Duodenal mucosa (tissue), 2 donors: ENCODE measurements at regions not wholly inside any gene's neighbourhood (a gene's known extent, or its start where the extent isn't known, plus 50 kb on each side); places are given as distances from the start of the nearest gene placed in this dataset.

ENCODE experiments used
- H3K27ac ChIP-seq: one replicate; pipeline ENCODE4 v1.7.0; 2013; ENCODE audit warnings: low read depth, low read length
- H3K27me3 ChIP-seq, 2 donors: one replicate each; pipeline ENCODE4 v1.7.0; 2013; ENCODE audit warnings: low read length in 2 of 2, control low read depth in 1 of 2; ENCODE audit not compliant: insufficient read depth in 2 of 2, control insufficient read depth in 1 of 2
- H3K36me3 ChIP-seq, 2 donors: one replicate each; pipeline ENCODE4 v1.7.0; 2013; ENCODE audit warnings: low read length in 2 of 2, control low read depth in 1 of 2; ENCODE audit not compliant: insufficient read depth in 2 of 2, control insufficient read depth in 1 of 2
- H3K4me1 ChIP-seq, 2 donors: one replicate each; pipeline ENCODE4 v1.7.0; 2013; ENCODE audit warnings: low read length in 2 of 2, control low read depth in 1 of 2; ENCODE audit not compliant: insufficient read depth in 2 of 2, control insufficient read depth in 1 of 2
- H3K4me3 ChIP-seq, 2 donors: one replicate each; pipeline ENCODE4 v1.7.0; 2013; ENCODE audit warnings: low read length in 2 of 2, low read depth in 1 of 2
- H3K9ac ChIP-seq, 2 donors: one replicate each; pipeline ENCODE4 v1.7.0; 2013; ENCODE audit warnings: low read length in 2 of 2, low read depth in 1 of 2
- H3K9me3 ChIP-seq, 2 donors: one replicate each; pipeline ENCODE4 v1.7.0; 2013; ENCODE audit warnings: low read length in 2 of 2, control low read depth in 1 of 2; ENCODE audit not compliant: control insufficient read depth in 1 of 2

DNA sequence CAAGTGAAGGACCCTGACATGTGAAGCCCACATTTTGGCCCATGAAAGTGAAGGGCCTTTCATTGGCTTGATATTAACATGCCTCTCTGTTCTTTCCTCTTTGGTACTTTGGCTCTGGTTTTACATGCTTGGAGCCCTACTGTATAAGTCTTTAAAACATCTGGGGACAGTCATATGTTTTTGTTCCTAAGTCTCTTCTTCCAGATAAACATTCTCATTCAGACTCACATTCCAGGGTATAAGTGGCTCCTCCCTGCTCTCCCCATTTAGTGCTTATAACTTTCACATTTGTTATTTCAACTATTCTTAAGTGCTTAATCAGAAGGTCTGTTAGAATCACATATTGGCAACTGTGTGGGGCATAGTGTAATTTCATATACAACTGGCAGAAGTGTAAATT is 1932.2 kb upstream of the CELF4 start:
- H3K4me1 ChIP-seq: peaks cover 0 to 3% of the 10 kb centered on the region in 2 donors
- no peak overlapping the region for H3K27ac ChIP-seq
- no peaks in the 10 kb centered on the region for H3K9me3 ChIP-seq
- no peaks in the 10 kb centered on the region for H3K36me3 ChIP-seq
- H3K27me3 ChIP-seq: no peaks in the 10 kb centered on the region
- H3K4me3 ChIP-seq: no peak overlapping the region
- H3K9ac ChIP-seq: no peak overlapping the region

DNA sequence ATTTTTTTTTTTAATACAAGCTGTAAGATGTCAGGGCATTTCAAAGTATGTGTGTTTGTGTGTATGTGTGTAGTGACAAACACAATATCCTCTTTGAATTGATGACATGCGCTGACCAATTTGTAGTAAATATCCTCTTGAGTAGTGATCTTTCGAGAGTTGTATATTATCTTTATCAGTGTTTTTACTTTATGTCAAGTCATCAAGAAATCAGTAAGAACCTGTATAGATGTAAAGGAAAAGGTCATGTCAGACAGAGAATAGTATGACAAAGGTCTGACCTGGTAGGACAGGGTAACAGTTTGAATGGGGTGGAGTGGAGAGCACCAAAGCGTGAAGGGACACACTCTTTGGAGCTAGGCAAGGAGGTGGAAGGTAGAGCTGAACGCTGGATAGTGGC is 1931.4 kb upstream of the CELF4 start:
- Histone ChIP-seq H3K27me3 (no peaks in the 10 kb centered on the region), H3K9ac (no peak overlapping the region), H3K27ac (no peak overlapping the region), H3K4me1 (peaks cover 0 to 3% of the 10 kb centered on the region in 2 donors), H3K9me3 (no peaks in the 10 kb centered on the region), H3K4me3 (no peak overlapping the region), H3K36me3 (no peaks in the 10 kb centered on the region)

DNA sequence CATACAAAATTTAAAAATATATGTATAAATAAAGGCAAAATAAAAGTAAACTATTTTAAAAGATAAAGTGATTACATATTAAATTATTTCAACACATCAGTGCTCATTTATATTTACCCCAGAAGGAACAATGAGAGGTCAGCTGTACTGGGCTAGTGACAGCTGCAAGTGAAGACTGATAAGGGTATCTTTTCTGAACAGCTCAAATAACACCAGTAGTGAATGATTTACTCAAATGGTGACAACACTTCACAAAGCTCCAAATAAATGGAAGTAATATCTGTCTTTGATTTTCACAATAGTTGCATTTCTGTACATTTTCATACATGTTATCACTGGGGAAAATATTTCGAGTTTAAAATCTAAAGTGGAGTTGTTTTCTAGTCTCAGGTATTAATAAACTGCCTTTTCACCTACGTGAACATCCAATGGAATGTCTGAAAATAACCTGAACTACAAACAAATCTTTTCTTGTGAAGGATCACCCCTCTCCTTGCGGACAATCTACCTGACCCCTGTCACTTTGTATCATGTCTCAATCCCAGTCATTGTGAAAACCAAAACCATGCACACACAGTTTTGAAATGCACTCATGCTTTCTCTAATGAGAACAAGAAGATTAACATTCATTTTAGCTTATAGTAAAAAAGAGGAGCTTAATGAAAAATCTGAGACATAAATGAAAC is 1928.8 kb upstream of the CELF4 start:
- H3K4me1 ChIP-seq: peaks cover 0 to 3% of the 10 kb centered on the region in 2 donors
- H3K9ac ChIP-seq: no peak overlapping the region
- no peak overlapping the region for H3K27ac ChIP-seq
- H3K9me3 ChIP-seq: no peaks in the 10 kb centered on the region
- no peak overlapping the region for H3K4me3 ChIP-seq
- no peaks in the 10 kb centered on the region for H3K27me3 ChIP-seq
- no peaks in the 10 kb centered on the region for H3K36me3 ChIP-seq

DNA sequence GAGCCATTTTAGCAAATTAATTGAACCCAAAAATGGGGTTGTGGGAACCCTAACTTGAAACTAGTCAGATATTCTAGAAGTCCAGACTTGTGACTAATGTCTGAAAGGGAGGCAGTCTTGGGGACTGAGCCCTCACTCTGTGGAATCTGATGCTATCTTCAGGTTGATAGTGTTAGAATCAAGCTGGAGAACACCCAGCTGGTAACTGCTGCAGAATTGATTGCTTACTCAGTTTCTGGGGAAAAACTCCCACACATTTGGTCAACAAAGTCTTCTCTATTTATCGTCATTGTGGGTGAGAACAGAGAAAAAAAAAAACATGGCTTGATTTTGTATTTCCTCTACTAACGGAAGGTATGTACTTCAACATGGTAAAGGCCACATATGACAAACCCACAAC is 1925.8 kb upstream of the CELF4 start:
- Histone ChIP-seq H3K9me3 (no peaks in the 10 kb centered on the region), H3K9ac (no peak overlapping the region), H3K36me3 (no peaks in the 10 kb centered on the region), H3K27me3 (no peaks in the 10 kb centered on the region), H3K4me3 (no peak overlapping the region), H3K27ac (no peak overlapping the region), H3K4me1 (peaks cover 0 to 3% of the 10 kb centered on the region in 2 donors)

DNA sequence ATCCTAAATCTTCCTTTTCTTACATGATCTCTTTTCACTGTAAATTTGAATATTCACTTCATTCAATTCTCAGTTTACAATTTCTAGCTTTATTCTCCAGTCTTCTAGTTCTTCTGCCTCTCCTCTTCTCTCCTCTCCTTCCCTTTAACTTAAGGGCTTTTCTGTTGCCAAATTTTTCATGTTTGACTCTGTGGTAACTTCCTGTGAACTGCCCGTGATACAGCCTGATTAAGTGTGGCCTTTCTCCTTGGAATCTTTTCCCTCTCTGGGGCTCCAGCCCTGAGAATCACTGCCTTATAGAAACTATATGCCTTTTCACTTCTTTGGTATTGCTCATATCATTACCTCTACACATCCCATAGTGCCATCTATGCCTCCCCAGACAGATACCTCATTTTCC is 1923.8 kb upstream of the CELF4 start:
- Histone ChIP-seq H3K27me3 (no peaks in the 10 kb centered on the region), H3K36me3 (no peaks in the 10 kb centered on the region), H3K4me3 (no peak overlapping the region), H3K9ac (no peak overlapping the region), H3K4me1 (peaks cover 0 to 2% of the 10 kb centered on the region in 2 donors), H3K27ac (no peak overlapping the region), H3K9me3 (no peaks in the 10 kb centered on the region)

DNA sequence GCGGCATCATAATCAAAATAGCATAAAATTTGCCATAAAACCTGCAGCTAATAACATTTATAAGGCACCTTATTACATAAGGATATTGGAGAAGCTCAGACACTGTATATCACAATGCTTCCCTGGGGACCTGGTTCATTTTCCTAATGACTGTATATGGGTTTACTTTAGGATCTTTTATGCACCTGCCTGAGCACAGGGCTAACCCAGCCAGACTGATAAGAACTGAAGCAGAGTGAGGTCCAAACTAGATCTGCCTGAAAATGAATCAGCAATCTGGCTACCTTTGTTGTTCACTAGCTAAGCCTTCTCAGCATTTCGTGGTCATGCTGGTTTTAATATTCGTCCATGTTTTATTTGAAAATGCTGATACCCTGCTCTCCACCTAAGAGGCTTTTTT is 1922.3 kb upstream of the CELF4 start:
- Histone ChIP-seq H3K9me3 (no peaks in the 10 kb centered on the region), H3K36me3 (no peaks in the 10 kb centered on the region), H3K27me3 (no peaks in the 10 kb centered on the region), H3K4me3 (no peak overlapping the region), H3K4me1 (no peaks in the 10 kb centered on the region), H3K9ac (no peak overlapping the region), H3K27ac (no peak overlapping the region)

DNA sequence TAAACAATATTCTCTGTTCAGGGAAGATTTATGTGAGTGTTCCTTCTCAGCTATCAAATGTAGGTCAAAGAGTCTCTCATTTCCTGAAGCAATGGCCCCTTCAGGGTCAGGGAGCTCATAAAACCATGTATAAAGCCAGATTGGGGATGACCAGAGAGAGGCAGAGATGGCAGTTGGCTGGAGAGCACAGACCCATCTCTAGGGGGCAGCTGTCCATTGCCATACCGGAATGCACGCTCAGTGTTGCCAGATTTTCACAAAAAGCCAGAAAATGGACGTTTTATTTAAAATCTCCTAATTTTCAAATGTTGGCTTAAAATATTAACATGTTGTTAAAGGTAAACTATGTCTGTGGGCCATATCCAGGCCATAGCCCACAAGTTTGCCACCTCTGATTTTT is 1920.7 kb upstream of the CELF4 start:
- no peak overlapping the region for H3K4me3 ChIP-seq
- H3K9me3 ChIP-seq: no peaks in the 10 kb centered on the region
- H3K9ac ChIP-seq: no peak overlapping the region
- no peaks in the 10 kb centered on the region for H3K27me3 ChIP-seq
- no peaks in the 10 kb centered on the region for H3K4me1 ChIP-seq
- H3K36me3 ChIP-seq: no peaks in the 10 kb centered on the region
- no peak overlapping the region for H3K27ac ChIP-seq

DNA sequence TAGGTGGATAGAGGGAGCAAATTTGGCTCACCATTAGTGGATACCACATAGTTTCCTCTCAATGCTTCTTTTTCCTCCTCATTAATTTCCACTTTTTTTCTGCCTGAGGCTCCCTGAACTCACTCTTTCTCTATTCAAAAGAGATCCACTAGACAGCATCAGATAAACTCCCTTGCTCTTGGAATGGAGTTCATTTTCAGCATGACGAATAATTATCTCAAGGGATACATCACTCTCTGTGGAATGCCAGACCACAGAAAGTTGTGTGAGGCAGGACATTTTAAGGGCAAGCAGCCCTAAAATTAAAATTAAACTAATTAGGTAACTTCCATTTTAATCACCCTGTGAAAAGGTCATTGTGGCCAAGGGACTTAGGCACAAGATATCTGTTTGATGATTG is 1920.1 kb upstream of the CELF4 start:
- H3K4me1 ChIP-seq: no peaks in the 10 kb centered on the region
- H3K27me3 ChIP-seq: no peaks in the 10 kb centered on the region
- no peak overlapping the region for H3K4me3 ChIP-seq
- H3K36me3 ChIP-seq: no peaks in the 10 kb centered on the region
- H3K9ac ChIP-seq: no peak overlapping the region
- no peak overlapping the region for H3K27ac ChIP-seq
- no peaks in the 10 kb centered on the region for H3K9me3 ChIP-seq

DNA sequence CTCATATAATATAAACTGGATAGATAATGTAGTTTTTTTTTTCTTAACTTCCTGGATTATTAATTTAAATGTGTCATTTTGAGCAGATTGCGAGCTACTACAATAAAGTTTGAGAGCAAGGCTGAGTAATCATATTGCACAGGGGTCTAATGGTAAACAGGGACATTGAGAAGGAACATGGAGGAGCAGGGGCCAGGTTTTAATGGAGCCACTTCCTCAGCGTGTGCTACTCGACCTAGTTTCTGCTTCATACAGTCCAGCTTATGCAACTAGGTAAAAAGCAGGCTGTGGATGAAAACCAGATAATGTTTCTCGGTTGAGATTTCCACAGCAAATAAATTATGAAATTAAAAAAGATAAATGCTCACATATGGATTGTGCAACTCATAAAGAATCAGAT is 1915.7 kb upstream of the CELF4 start:
- H3K4me1 ChIP-seq: no peaks in the 10 kb centered on the region
- no peaks in the 10 kb centered on the region for H3K27me3 ChIP-seq
- H3K4me3 ChIP-seq: no peak overlapping the region
- H3K9ac ChIP-seq: no peak overlapping the region
- H3K36me3 ChIP-seq: no peaks in the 10 kb centered on the region
- H3K27ac ChIP-seq: no peak overlapping the region
- no peaks in the 10 kb centered on the region for H3K9me3 ChIP-seq

DNA sequence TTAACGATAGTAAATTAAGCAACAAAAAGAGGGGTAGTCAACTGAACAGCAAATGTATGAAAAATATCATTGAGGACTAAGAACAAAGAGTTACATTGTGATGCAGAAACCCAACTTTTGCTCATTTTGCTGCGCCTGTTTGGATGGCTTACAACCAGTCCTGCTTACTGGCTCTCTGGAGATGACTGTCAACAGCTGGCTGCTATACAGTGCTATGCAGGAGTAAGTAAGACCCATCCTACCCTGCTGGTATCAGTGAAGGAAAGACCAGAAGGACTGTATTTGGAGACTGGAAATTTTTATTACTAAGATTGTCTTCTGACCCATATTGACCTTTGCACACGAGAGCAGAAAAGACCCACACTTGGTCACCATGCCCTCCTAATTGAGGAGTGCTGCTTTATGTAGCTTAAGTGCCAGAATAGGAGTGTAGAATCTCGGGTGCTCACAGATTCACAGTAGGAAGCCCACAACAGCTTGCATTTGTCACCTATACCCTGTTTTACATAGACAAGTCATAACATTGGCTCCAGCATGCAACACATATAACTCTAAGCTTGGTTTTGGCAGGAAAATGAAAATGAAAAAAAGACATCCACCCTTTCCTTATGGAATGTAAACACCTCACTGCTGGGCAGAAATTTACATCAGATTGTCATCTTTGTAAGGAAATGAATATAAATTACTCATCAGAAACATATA is 1915.0 kb upstream of the CELF4 start:
- Histone ChIP-seq H3K27me3 (no peaks in the 10 kb centered on the region), H3K9ac (no peak overlapping the region), H3K27ac (no peak overlapping the region), H3K9me3 (no peaks in the 10 kb centered on the region), H3K36me3 (no peaks in the 10 kb centered on the region), H3K4me1 (no peaks in the 10 kb centered on the region), H3K4me3 (no peak overlapping the region)
